Stimulated activated CD4-positive, alpha-beta T cell treated with anti-CD3 and anti-CD28 coated beads, TNF-alpha, amount 100 ng/mL, for 1 hour (primary cell): ENCODE measurements at regions not wholly inside any gene's neighbourhood (a gene's known extent, or its start where the extent isn't known, plus 50 kb on each side); places are given as distances from the start of the nearest gene placed in this dataset.
A peak's percentile ranks its signal among the peaks of the same experiment; 100 is the strongest.
"Not testable (repeated sequence)": the region's sequence is repeated elsewhere in the genome, so short reads cannot be mapped to it uniquely, and the experiment has no call there.

ENCODE experiments used
- DNase-seq, 3 donors: peaks; one replicate each; pipeline ENCODE4 v3.0.0-alpha.2; 2020; ENCODE audit warnings: low read depth in 3 of 3, low spot score in 1 of 3

DNA sequence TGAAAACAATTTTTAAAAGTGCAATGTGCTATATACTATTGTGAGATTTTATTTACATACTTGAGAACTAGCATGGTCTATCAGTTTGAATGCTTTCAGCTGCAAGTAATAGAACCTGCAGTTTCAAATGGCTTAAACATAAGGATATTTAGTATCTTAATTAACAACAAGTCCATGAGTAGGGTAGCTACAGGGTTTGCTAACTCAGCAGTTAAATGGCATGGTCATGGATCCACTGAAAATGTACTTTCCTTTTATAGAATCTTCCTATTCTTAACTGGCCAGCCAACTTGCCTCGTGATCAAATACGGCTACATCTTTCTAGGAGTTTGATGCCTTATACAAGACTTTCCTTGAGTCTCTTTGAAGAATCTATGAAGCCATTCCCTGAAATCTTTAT, 452.8 kb upstream of the SEMA6A start:
- no peak for DNase-seq

DNA sequence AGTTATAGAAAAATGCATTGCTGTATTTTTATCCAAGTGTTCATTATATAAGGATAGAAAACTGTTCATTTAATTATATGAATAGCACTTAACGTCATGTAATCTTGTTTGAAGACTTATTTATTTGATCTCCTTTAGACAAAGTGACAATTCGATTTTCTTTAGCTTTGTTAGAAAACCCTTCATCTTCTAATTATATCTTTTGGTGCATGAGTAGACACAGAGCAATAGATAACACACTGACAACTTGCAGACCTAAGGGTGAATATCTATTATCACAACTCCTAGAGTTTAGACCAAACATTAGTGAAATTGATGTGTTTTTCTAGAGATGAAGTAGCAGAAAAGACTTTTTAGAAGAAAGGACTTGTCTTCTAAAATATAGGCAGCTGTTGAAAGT, 446.4 kb upstream of the SEMA6A start:
- DNase-seq: no peak

- DNase-seq: no peak
Observed at GRCh38 chr5:117013280-117013877, 438.8 kb upstream of the SEMA6A start.

GRCh38 chr5:117010574-117010973, 436.0 kb upstream of the SEMA6A start:
- DNase-seq: no peak

GRCh38 chr5:116998024-116998423, 423.4 kb upstream of the SEMA6A start:
- no peak for DNase-seq

GRCh38 chr5:116992681-116993080, 418.1 kb upstream of the SEMA6A start:
- DNase-seq: no peak

DNA sequence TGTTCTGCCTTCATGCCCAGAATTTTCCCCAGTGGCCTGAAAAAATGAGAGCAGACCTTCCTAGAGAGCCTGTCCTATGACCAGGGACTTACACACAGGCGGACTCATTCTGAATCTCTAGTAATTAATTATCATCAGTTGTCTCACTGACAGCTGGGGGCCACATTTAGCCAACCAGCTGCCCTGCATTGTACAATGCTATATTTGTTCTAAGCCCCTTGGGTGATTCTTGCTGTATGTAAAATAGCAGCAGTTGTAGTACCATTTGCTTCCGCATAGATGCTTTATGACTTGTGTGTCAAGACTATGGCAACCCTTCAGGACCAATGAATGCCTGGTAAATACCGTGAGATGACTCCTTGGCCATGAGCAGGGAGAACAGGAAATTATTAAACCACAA, 415.4 kb upstream of the SEMA6A start:
- no peak for DNase-seq

DNA sequence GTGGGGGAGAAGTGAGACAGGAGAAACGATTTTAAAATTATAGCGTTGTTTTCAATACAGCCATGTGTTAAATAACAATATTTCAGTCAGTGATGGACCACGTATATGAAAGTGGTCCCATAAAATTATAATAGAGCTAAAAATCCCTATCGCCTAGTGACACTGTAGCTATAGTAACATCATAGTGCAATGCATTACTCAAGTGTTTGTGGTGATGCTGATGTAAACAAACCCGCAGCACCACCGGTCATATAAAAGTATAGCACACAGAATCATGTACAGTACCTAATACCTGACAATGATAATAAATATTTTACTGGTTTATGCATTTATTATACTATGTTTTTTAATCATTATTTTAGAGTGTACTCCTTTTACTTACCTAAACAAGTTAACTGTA, 407.4 kb upstream of the SEMA6A start:
- no peak for DNase-seq

DNA sequence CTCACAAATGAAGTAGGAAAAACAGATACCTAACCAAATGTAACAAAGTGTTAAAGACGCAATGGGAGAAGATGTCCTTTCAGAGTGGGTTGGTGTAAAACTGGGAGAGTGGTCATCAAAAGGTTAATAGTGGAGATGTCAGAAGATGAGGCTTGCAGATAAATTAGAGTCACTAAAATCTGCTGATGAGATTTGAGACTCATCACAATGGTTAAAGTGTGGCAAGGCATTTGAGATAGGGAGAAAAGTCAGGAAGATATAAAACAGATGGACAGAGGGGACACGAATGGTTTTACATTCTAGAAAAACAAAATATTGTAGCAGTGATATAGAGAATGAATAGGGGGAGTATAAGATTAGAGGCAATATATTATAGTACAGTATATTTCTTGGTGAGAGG, 406.0 kb upstream of the SEMA6A start:
- no peak for DNase-seq

DNA sequence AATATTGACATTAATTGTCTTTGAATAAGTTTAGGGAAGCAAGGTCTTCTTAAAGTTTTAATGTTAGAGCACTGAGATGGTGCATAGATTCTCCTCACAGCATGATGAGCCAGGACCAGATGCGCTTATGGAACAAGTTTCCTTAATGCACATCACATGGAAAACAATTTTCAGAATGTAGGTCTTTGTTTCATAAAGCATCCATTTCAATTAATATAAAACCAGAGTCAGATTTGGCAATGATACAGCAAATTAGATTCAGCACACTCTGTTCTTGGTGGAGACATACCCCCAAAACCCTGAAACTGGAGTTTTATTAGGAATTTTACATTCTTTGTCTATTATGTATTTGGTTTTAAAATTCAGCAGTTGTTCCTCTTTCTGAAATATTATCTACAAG, 402.1 kb upstream of the SEMA6A start:
- DNase-seq: no peak

- no peak for DNase-seq
Observed at GRCh38 chr5:116971131-116971530, 396.5 kb upstream of the SEMA6A start.

DNA sequence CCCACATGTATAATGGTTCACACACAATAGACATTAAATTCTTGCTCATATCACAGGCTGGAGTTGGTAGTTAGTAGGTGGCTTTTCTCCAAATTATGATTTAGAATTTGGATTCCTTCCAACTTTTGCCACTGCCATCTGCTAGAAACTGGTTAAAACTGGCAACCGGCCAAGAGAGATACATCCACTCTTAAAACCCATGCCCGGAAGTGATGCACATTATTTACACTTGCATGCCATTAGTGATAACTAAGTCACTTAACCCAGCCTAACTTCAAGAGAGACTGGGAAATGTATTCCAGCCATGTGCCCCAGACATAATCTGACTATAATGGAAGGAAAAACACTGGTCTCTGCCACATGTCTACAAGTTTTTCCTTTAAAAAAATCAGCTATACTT, 395.7 kb upstream of the SEMA6A start:
- DNase-seq: no peak

- no peak for DNase-seq
Observed at GRCh38 chr5:116964438-116964837, 389.8 kb upstream of the SEMA6A start.

GRCh38 chr5:116961021-116961420, 386.4 kb upstream of the SEMA6A start:
- DNase-seq: no peak

DNA sequence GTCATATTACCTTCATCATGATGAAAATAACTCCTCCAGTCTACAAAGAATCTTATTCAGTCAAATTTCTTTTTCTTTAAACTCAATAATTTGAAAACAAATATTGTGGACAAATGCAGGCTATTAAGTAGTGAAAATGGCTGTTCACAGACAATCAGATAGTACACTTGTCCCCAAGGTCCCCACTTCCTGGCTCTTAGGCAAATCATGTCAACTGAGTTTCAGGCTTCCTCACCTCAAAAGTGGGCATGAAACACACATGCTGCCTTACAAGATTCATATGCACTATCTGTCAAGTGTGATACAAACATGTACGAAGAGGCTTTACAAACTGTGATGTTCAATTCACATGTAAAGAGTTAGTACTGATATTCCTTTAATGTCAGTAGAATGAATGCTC, 385.2 kb upstream of the SEMA6A start:
- no peak for DNase-seq

- DNase-seq: no peak
Observed at GRCh38 chr5:116953251-116953930, 378.8 kb upstream of the SEMA6A start.

GRCh38 chr5:116951219-116951618, 376.6 kb upstream of the SEMA6A start:
- no peak for DNase-seq

DNA sequence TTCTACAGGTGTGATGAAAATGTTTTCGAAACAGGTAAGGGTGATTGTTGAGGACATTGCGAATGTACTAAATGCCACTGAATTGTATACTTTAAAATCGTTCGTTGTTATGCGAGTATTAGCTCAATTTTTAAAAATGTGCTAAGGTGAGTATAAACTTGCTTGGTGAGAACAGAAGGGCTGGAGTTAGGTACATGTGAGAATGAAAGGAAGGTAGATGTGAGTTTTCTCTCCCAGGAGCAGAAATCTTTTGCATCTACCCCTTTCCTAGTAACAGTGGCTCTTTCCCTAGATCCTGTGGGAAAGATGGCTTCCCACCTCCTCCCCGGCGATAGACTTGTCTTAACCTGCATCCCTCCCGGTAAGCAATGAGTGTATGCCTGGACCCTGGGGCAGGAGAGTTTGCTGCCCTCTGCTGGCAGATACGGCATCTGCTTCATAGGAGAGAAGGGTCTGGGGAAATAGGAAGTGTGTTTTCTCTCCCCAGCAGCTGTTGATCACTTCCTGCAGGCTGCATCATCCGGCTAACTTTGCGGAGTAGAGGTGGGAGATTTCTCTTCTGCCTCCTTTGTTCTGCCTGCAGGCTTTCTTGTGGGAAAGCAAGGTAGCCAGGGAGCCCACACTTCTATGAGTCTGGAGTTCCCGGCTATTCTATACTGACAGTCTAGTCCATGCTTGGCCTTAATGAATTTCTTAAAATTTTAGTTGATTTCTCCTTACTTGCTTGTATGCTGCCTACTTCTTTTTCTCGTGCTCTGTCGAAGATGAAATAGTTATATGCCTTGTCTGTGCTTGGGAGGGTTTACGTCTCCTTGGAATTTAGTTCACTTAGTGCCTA, 373.3 kb upstream of the SEMA6A start:
- peak in 2 of 3 donors; percentile 4 to 35 for DNase-seq

DNA sequence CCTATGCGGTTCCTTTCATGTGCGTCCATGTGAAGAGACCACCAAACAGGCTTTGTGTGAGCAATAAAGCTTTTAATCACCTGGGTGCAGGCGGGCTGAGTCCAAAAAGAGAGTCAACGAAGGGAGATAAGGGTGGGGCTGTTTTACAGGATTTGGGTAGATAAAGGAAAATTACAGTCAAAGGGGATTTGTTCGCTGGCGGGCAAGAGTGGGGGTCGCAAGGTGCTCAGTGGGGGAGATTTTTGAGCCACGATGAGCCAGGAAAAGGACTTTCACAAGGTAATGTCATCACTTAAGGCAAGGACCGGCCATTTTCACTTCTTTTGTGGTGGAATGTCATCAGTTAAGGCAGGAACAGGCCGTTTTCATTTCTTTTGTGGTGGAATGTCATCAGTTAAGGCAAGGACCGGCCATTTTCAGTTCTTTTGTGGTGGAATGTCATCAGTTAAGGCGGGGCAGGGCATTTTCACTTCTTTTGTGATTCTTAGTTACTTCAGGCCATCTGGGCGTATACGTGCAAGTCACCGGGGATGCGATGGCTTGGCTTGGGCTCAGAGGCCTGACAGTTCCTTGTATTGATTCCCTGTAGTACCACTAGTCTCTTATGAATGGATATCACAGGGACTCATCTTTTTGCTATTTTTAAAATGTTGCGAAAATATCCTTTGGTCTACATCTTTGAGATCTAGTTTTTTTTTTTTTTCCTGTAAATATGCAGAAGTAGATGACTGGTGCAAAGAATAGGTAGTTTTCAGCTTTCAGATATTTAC, 371.2 kb upstream of the SEMA6A start:
- not testable (repeated sequence) for DNase-seq

- no peak for DNase-seq
Observed at GRCh38 chr5:116944183-116944582, 369.6 kb upstream of the SEMA6A start.

- no peak for DNase-seq
Observed at GRCh38 chr5:116942622-116943021, 368.0 kb upstream of the SEMA6A start.

DNA sequence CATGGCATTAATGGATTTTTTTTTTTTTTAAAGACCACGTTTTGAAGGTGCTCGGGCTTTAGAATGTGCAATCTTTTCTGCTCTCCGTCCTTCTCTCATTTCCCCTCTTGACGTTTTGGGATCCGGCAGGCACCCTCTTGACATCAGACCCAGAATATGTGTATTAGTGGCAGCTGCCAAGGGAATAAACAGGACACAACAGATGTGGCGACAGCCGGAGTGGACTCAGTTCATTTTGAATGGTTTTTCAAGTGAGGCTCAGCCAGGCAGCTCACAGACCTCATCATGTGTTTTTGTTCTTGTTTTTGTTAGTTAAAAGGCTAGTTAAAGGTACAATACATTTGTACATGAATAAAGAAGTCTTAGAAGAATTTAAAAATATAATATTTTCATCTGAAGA, 365.0 kb upstream of the SEMA6A start:
- DNase-seq: no peak
